Lung (tissue), 11 donors: ENCODE measurements at regions not wholly inside any gene's neighbourhood (a gene's known extent, or its start where the extent isn't known, plus 50 kb on each side); places are given as distances from the start of the nearest gene placed in this dataset.

Source experiments
- ATAC-seq: fragments of 200-7000 bp; cut with Tn5 transposase; one replicate; pipeline ENCODE4 v1.9.1; 2020; ENCODE audit warnings: moderate number of reproducible peaks; ENCODE audit not compliant: insufficient read depth, low FRiP score
- DNase-seq, 3 donors: peaks; one replicate each; pipeline ENCODE4 v3.0.0-alpha.2; 2013 to 2017
- H3K27ac ChIP-seq, 2 donors: one replicate each; pipeline ENCODE4 v1.5.1; 2013; ENCODE audit warnings: mild to moderate bottlenecking in 2 of 2, moderate library complexity in 2 of 2, control low read depth in 1 of 2, inconsistent platforms in 1 of 2, low read depth in 1 of 2, low read length in 1 of 2
- H3K27me3 ChIP-seq, 3 donors: one replicate each; pipeline ENCODE4 v1.5.1; 2013; ENCODE audit warnings: low read length in 2 of 3; ENCODE audit not compliant: control insufficient read depth in 3 of 3, insufficient read depth in 3 of 3
- H3K36me3 ChIP-seq, 4 donors: one replicate each; pipeline ENCODE4 v1.5.1; 2013; ENCODE audit warnings: low read length in 4 of 4, mild to moderate bottlenecking in 1 of 4, moderate library complexity in 1 of 4; ENCODE audit not compliant: control insufficient read depth in 4 of 4, insufficient read depth in 4 of 4
- H3K4me1 ChIP-seq, 5 donors: one replicate each; pipeline ENCODE4 v1.5.1; 2013; ENCODE audit warnings: low read length in 5 of 5, mild to moderate bottlenecking in 2 of 5, moderate library complexity in 1 of 5; ENCODE audit not compliant: control insufficient read depth in 5 of 5, insufficient read depth in 5 of 5
- H3K4me3 ChIP-seq: one replicate; pipeline ENCODE4 v1.5.1; 2013; ENCODE audit warnings: mild to moderate bottlenecking, control low read depth, moderate library complexity
- H3K9ac ChIP-seq, 2 donors: one replicate each; pipeline ENCODE4 v1.5.1; 2013; ENCODE audit warnings: low read length in 2 of 2, control low read depth in 1 of 2; ENCODE audit not compliant: insufficient read depth in 1 of 2
- H3K9me3 ChIP-seq, 4 donors: one replicate each; pipeline ENCODE4 v1.5.1; 2013; ENCODE audit warnings: low read length in 3 of 4, mild to moderate bottlenecking in 1 of 4, moderate library complexity in 1 of 4; ENCODE audit not compliant: control insufficient read depth in 4 of 4, insufficient read depth in 3 of 4
- WGBS, 2 donors: extraction: QIAGEN DNeasy Blood & Tissue Kit; methylation state at CpG; one replicate each; pipeline ENCODE4 v1.1.7; 2013; 5-methylcytosine and 5-hydroxymethylcytosine counted together
- TF ChIP-seq, protein P1 (sequence below): IDR thresholded peaks from 2 replicates; pipeline ENCODE4 v1.5.1; 2012; ENCODE audit warnings: mild to moderate bottlenecking; ENCODE audit errors: control extremely low read depth, extremely low read depth
- donor health status: control.
- donor health status: control.
- donor health status: Bipolar disorder and iron deficiency.
- donor health status: healthy.
- donor health status: DM: yes; HTN: yes; CAD: no.

DNA sequence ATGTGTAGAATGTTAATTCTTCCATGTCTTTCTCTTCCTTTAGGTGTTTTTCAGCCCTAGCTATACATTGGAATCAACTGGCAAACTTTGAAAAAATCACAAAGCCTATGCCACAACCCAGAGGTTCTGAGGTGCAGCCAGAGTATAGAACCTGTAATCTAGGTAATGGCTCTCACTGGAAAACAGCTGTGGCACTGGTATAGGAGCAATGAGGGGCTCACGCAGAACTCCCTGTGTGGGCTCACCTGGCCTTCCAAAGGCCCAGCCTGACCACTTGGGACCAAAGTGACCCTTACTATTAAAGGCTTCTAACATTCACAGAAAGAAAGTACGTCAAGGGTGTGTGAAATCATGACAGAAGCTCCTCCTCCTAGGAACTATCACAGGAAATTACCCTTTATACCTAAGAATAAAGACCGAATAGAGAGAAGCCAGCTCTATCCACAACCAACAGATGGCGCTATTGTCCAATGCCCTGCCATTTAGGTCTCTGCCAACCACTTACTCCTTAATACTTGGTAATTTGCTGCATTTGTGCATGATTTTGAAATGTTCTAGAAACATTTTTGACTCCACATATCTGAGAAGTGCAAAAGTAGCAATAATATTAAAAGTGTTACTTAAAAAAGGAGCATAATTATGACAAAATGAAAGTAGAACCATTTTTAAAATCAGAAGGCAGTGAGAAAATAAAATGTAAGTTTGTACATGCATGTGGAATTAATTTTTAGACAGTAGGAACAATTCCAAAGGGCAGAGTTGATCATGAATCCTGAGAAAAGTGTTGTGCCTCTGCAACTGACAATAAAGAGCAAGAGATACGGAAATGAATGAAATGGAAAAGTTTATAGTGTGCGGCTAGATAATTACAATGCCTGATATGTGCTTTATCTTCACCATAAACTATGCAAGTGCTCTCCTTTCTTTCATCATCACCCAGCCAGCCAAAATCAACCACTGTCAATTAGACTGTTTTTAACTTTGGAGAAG is 93.1 kb upstream of the HAO2 start:
- 48 to 56% methylated on average over 6 of the region's 6 CpGs for WGBS, 2 donors
- peak; percentile 81 for ATAC-seq
- no peak overlapping the region for H3K4me3 ChIP-seq

GRCh38 chr1:119276558-119276957 is 92.0 kb upstream of the HAO2 start:
- TF ChIP-seq, protein P1, sequence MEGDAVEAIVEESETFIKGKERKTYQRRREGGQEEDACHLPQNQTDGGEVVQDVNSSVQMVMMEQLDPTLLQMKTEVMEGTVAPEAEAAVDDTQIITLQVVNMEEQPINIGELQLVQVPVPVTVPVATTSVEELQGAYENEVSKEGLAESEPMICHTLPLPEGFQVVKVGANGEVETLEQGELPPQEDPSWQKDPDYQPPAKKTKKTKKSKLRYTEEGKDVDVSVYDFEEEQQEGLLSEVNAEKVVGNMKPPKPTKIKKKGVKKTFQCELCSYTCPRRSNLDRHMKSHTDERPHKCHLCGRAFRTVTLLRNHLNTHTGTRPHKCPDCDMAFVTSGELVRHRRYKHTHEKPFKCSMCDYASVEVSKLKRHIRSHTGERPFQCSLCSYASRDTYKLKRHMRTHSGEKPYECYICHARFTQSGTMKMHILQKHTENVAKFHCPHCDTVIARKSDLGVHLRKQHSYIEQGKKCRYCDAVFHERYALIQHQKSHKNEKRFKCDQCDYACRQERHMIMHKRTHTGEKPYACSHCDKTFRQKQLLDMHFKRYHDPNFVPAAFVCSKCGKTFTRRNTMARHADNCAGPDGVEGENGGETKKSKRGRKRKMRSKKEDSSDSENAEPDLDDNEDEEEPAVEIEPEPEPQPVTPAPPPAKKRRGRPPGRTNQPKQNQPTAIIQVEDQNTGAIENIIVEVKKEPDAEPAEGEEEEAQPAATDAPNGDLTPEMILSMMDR = no peak
- Histone ChIP-seq H3K27me3 (no peaks in the 10 kb centered on the region), H3K4me3 (no peak overlapping the region), H3K9ac (no peak overlapping the region), H3K36me3 (no peaks in the 10 kb centered on the region), H3K27ac (no peak overlapping the region), H3K9me3 (no peaks in the 10 kb centered on the region), H3K4me1 (peaks cover 0 to 11% (median 0%) of the 10 kb centered on the region in 5 donors)
- ATAC-seq = no peak
- WGBS, 2 donors = 93 to 97% methylated on average over 1 of the region's 1 CpG
- no peak for DNase-seq

More for the DNA sequence above, 93.1 kb upstream of the HAO2 start:
- Histone ChIP-seq H3K27me3 (no peaks in the 10 kb centered on the region), H3K4me1 (peaks cover 0 to 11% (median 0%) of the 10 kb centered on the region in 5 donors), H3K9ac (no peak overlapping the region), H3K9me3 (no peaks in the 10 kb centered on the region), H3K36me3 (no peaks in the 10 kb centered on the region), H3K27ac (no peak overlapping the region)
- TF ChIP-seq, protein P1 = peak; percentile 42
- peak; percentile 40 to 68 (median 62) for DNase-seq

DNA sequence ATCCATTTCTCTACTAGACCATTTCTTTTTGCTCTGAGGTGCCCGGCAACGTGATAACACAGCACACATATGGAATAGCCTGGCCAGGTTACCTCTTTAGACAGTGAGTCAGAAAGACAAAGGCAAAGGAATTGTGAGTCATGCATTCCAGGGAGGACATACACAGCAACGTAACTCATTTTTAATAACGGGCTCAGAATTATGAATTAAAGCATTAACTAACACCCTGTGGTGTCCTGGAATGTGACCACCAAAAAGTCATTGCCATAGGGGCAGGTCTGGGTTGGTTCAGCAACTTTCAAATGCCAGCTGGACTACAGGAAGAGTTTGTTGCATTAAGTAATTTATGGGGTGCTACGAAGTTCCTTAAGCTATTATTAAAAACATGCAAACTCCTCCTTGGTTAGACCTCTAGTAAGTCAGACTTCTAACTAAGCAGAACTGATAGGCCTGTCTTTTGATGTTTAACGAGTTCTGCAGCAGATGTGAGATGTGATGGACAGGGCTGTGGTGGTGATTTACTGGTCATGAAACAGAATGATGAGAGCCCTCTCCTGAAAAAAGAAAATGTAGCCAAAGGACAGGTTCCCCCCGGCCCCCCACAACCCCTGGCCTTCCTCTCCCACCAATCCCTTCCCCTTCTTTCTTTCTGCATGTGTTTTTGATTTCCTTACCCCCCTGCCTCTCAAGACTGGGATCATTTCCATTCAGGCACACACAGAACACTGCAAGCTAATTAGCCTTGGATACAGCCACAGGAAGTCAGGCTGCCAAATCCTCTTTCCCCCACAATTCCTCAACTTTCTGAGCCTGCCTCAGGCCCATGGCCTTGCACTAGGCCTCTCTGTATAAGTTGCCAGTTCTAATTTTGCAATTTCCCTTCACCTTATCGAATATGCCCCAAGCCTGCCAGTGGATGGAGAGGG is 88.9 kb upstream of the HAO2 start:
- no peaks in the 10 kb centered on the region for H3K9me3 ChIP-seq
- 62 to 72% methylated on average over 8 of the region's 8 CpGs for WGBS, 2 donors
- H3K27ac ChIP-seq = no peak overlapping the region
- no peak overlapping the region for H3K9ac ChIP-seq
- DNase-seq (peak; percentile 27 to 83 (median 60)), ATAC-seq (no peak)
- TF ChIP-seq, protein P1 = no peak
- peaks cover 0 to 11% (median 0%) of the 10 kb centered on the region in 5 donors for H3K4me1 ChIP-seq
- H3K4me3 ChIP-seq = no peak overlapping the region
- H3K27me3 ChIP-seq = no peaks in the 10 kb centered on the region
- no peaks in the 10 kb centered on the region for H3K36me3 ChIP-seq
